HEK293T (cell line): ENCODE measurements at regions not wholly inside any gene's neighbourhood (a gene's known extent, or its start where the extent isn't known, plus 50 kb on each side); places are given as distances from the start of the nearest gene placed in this dataset.

Experiments
- CTCF ChIA-PET: fragments of 350-600 bp; formaldehyde crosslinking; extraction: SDS; loops from one replicate; lab custom pipeline; 2021; ENCODE audit warnings: antibody characterized with exemption, inconsistent platforms; lab: Yijun Ruan, JAX
- POLR2A ChIA-PET: fragments of 350-600 bp; formaldehyde crosslinking; extraction: SDS; loops from one replicate; lab custom pipeline; 2020; ENCODE audit warnings: antibody characterized with exemption, inconsistent platforms; lab: Yijun Ruan, JAX
- DNase-seq: peaks from one replicate; pipeline ENCODE4 v3.0.0; 2012; ENCODE audit warnings: mixed read lengths; ENCODE audit errors: extremely low spot score
- ARNT ChIP-seq: fragments of 450-650 bp; IDR thresholded peaks from 2 replicates; pipeline ENCODE4 v1.6.1; 2017; ENCODE audit warnings: mild to moderate bottlenecking
- BHLHE40 ChIP-seq: fragments of 450-650 bp; IDR thresholded peaks from 2 replicates; pipeline ENCODE4 v1.6.1; 2016; ENCODE audit warnings: mild to moderate bottlenecking, moderate library complexity, borderline replicate concordance
- CTBP1 ChIP-seq: fragments of 450-650 bp; IDR thresholded peaks from 2 replicates; pipeline ENCODE4 v1.6.1; 2016; ENCODE audit warnings: borderline replicate concordance
- ELF4 ChIP-seq: fragments of 450-650 bp; IDR thresholded peaks from 2 replicates; pipeline ENCODE4 v1.6.1; 2017; ENCODE audit warnings: antibody characterized with exemption
- FOXA1 ChIP-seq: fragments of 450-650 bp; IDR thresholded peaks from 2 replicates; pipeline ENCODE4 v1.6.1; 2016; ENCODE audit warnings: mild to moderate bottlenecking
- FOXK2 ChIP-seq: fragments of 450-650 bp; IDR thresholded peaks from 2 replicates; pipeline ENCODE4 v1.6.1; 2016; ENCODE audit warnings: mild to moderate bottlenecking
- FOXM1 ChIP-seq: fragments of 450-650 bp; IDR thresholded peaks from 2 replicates; pipeline ENCODE4 v1.6.1; 2017; ENCODE audit warnings: mild to moderate bottlenecking, borderline replicate concordance
- HDGF ChIP-seq: fragments of 450-650 bp; IDR thresholded peaks from 2 replicates; pipeline ENCODE4 v1.6.1; 2017; ENCODE audit warnings: antibody characterized with exemption, borderline replicate concordance
- L3MBTL2 ChIP-seq: fragments of 450-650 bp; conservative IDR thresholded peaks from 2 replicates; pipeline ENCODE4 v1.6.1; 2016; ENCODE audit warnings: mild to moderate bottlenecking
- LEF1 ChIP-seq: fragments of 450-650 bp; IDR thresholded peaks from 2 replicates; pipeline ENCODE4 v1.6.1; 2017; ENCODE audit warnings: mild to moderate bottlenecking, borderline replicate concordance
- NFRKB ChIP-seq: fragments of 450-650 bp; IDR thresholded peaks from 2 replicates; pipeline ENCODE4 v1.6.1; 2016; ENCODE audit warnings: mild to moderate bottlenecking, moderate library complexity
- PKNOX1 ChIP-seq: fragments of 450-650 bp; IDR thresholded peaks from 2 replicates; pipeline ENCODE4 v1.6.1; 2016
- SP1 ChIP-seq: fragments of 450-650 bp; IDR thresholded peaks from 2 replicates; pipeline ENCODE4 v1.6.1; 2017
- SUZ12 ChIP-seq: fragments of 450-650 bp; IDR thresholded peaks from 2 replicates; pipeline ENCODE4 v1.6.1; 2016; ENCODE audit warnings: mild to moderate bottlenecking
- TARDBP ChIP-seq: fragments of 450-650 bp; IDR thresholded peaks from 2 replicates; pipeline ENCODE4 v1.6.1; 2016
- ZNF384 ChIP-seq: fragments of 450-650 bp; IDR thresholded peaks from 2 replicates; pipeline ENCODE4 v1.6.1; 2016

- CTCF ChIA-PET = no interaction called here
- POLR2A ChIA-PET = no interaction called here
- no peak for DNase-seq
- TF ChIP-seq SP1 (no peak), ZNF384 (no peak), ELF4 (no peak), BHLHE40 (no peak), CTBP1 (no peak)
Observed at GRCh38 chr20:60819511-60819910, 432.6 kb upstream of the CDH4 start.

- TF ChIP-seq FOXK2 (no peak), TARDBP (no peak), HDGF (no peak), SP1 (no peak), ARNT (no peak), FOXA1 (no peak)
- CTCF ChIA-PET = no interaction called here
- no peak for DNase-seq
- POLR2A ChIA-PET = no interaction called here
Observed at GRCh38 chr20:60820149-60820548, 431.9 kb upstream of the CDH4 start.

GRCh38 chr20:60820918-60821317 lies 431.1 kb upstream of the CDH4 start:
- TF ChIP-seq FOXK2 (no peak), CTBP1 (no peak), SP1 (no peak), ELF4 (no peak), LEF1 (no peak), HDGF (no peak), BHLHE40 (no peak), PKNOX1 (no peak), L3MBTL2 (no peak), FOXM1 (no peak)
- DNase-seq = no peak
- POLR2A ChIA-PET = no interaction called here
- CTCF ChIA-PET = no interaction called here

GRCh38 chr20:60822699-60823607 lies 429.1 kb upstream of the CDH4 start:
- ChIA-PET POLR2A (no interaction called here), CTCF (no interaction called here)
- no peak for DNase-seq
- TF ChIP-seq FOXA1 (no peak), NFRKB (no peak)

GRCh38 chr20:60835876-60836275 lies 416.2 kb upstream of the CDH4 start:
- ChIA-PET CTCF (no interaction called here), POLR2A (no interaction called here)
- DNase-seq = no peak
- TF ChIP-seq NFRKB (no peak), CTBP1 (no peak), ARNT (no peak), LEF1 (no peak), HDGF (no peak), PKNOX1 (no peak), ELF4 (no peak), ZNF384 (no peak)

GRCh38 chr20:60837173-60837770 lies 414.8 kb upstream of the CDH4 start:
- CTCF ChIA-PET = no interaction called here
- DNase-seq = no peak
- POLR2A ChIA-PET = no interaction called here
- TF ChIP-seq PKNOX1 = no peak
- TF ChIP-seq FOXM1 = no peak
- no peak for TF ChIP-seq NFRKB
- no peak for TF ChIP-seq ZNF384
- TF ChIP-seq LEF1 = no peak
- TF ChIP-seq L3MBTL2 = no peak
- no peak for TF ChIP-seq CTBP1
- TF ChIP-seq FOXA1 = no peak
- TF ChIP-seq FOXK2 = no peak
- TF ChIP-seq SP1 = no peak
- TF ChIP-seq ELF4 = no peak

- CTCF ChIA-PET = no interaction called here
- no peak for DNase-seq
- POLR2A ChIA-PET = no interaction called here
- no peak for TF ChIP-seq FOXA1
- no peak for TF ChIP-seq HDGF
- TF ChIP-seq LEF1 = no peak
- TF ChIP-seq L3MBTL2 = no peak
- no peak for TF ChIP-seq SP1
- no peak for TF ChIP-seq CTBP1
- no peak for TF ChIP-seq BHLHE40
- TF ChIP-seq NFRKB = no peak
- no peak for TF ChIP-seq ELF4
- TF ChIP-seq TARDBP = no peak
- TF ChIP-seq ZNF384 = no peak
- no peak for TF ChIP-seq SUZ12
- TF ChIP-seq FOXK2 = no peak
- no peak for TF ChIP-seq PKNOX1
- no peak for TF ChIP-seq FOXM1
- no peak for TF ChIP-seq ARNT
Observed at GRCh38 chr20:60838297-60838696, 413.8 kb upstream of the CDH4 start.
